NCI-H1092 (cell line): ENCODE measurements at regions not wholly inside any gene's neighbourhood (a gene's known extent, or its start where the extent isn't known, plus 50 kb on each side); places are given as distances from the start of the nearest gene placed in this dataset.

Experiments used
- DNase-seq: peaks from one replicate; lab custom pipeline; 2025; lab: John Stamatoyannopoulos, UW

GRCh38 chr1:209015092-209015491 lies 568.4 kb upstream of the CAMK1G start:
- DNase-seq = no peak

GRCh38 chr1:209021622-209022021 lies 561.9 kb upstream of the CAMK1G start:
- DNase-seq = no peak

- no peak for DNase-seq
These were observed 559.7 kb upstream of the CAMK1G start for GRCh38 chr1:209023790-209024189.

- DNase-seq = peak; percentile 62
These were observed 553.8 kb upstream of the CAMK1G start for GRCh38 chr1:209029737-209030136.

GRCh38 chr1:209030454-209031167 lies 552.9 kb upstream of the CAMK1G start:
- peak; percentile 90 for DNase-seq

GRCh38 chr1:209037064-209037463 lies 546.5 kb upstream of the CAMK1G start:
- DNase-seq = no peak

GRCh38 chr1:209038316-209038715 lies 545.2 kb upstream of the CAMK1G start:
- no peak for DNase-seq

- no peak for DNase-seq
These were observed 544.8 kb upstream of the CAMK1G start for GRCh38 chr1:209038735-209039134.

- DNase-seq = no peak
These were observed 543.2 kb upstream of the CAMK1G start for GRCh38 chr1:209040351-209040750.

GRCh38 chr1:209041927-209042326 lies 541.6 kb upstream of the CAMK1G start:
- DNase-seq = no peak

GRCh38 chr1:209042413-209042812 lies 541.1 kb upstream of the CAMK1G start:
- DNase-seq = no peak

- no peak for DNase-seq
These were observed 538.0 kb upstream of the CAMK1G start for GRCh38 chr1:209045331-209046057.

- no peak for DNase-seq
These were observed 537.5 kb upstream of the CAMK1G start for GRCh38 chr1:209046058-209046417.

GRCh38 chr1:209046935-209047334 lies 536.6 kb upstream of the CAMK1G start:
- no peak for DNase-seq

- DNase-seq = no peak
These were observed 534.4 kb upstream of the CAMK1G start for GRCh38 chr1:209048941-209049669.

- no peak for DNase-seq
These were observed 531.9 kb upstream of the CAMK1G start for GRCh38 chr1:209051570-209051969.

GRCh38 chr1:209053587-209053986 lies 529.9 kb upstream of the CAMK1G start:
- no peak for DNase-seq

GRCh38 chr1:209057083-209057482 lies 526.4 kb upstream of the CAMK1G start:
- no peak for DNase-seq

GRCh38 chr1:209057901-209058300 lies 525.6 kb upstream of the CAMK1G start:
- no peak for DNase-seq

GRCh38 chr1:209059376-209059775 lies 524.1 kb upstream of the CAMK1G start:
- no peak for DNase-seq

GRCh38 chr1:209059981-209060380 lies 523.5 kb upstream of the CAMK1G start:
- DNase-seq = no peak

GRCh38 chr1:209062081-209062620 lies 521.4 kb upstream of the CAMK1G start:
- DNase-seq = no peak

- no peak for DNase-seq
These were observed 520.7 kb upstream of the CAMK1G start for GRCh38 chr1:209062863-209063262.
